ENCODE measurements at regions not wholly inside any gene's neighbourhood (a gene's known extent, or its start where the extent isn't known, plus 50 kb on each side); places are given as distances from the start of the nearest gene placed in this dataset.

DNA sequence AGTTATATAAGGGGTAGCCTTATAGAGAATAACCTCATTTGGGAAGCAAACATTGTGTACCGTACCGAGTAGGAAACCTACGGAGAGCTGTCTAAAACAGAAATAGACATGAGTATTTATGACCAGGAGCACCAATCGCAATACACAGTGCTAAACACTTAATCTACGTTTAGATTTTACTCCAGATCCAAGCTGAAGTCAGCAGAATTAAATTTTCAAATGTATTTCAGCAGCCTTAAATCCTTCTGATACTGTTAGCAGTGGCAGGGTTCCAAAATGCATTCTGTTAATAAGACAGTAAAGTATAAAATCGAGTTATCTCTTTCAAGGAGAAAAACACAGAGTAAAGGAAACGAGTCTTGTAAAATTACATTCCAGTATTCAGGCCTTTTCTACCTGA is 118.1 kb upstream of the ZNF521 start:
- H3K79me2 ChIP-seq (replicated peaks; ENCODE audit: insufficient read depth): no peaks in the 10 kb centered on the region
- TF ChIP-seq ZNF331 (CRISPR knock-in tag; IDR thresholded peaks at IDR 0.05; ENCODE audit: low read depth) (no peak), NANOG (IDR thresholded peaks at IDR 0.05; ENCODE audit: borderline replicate concordance) (no peak), STAT1 (IDR thresholded peaks at IDR 0.05; ENCODE audit: unreplicated experiment) (no peak), EZH2 (IDR thresholded peaks at IDR 0.05; ENCODE audit: low read depth, unreplicated experiment) (no peak), CTCF (conservative IDR thresholded peaks at IDR 0.05; ENCODE audit: low read depth in 2 of 2) (no peak), POLR2AphosphoS5 (IDR thresholded peaks at IDR 0.05; ENCODE audit: low read depth) (no peak), CREB1 (CRISPR knock-in tag; IDR thresholded peaks at IDR 0.05; ENCODE audit: low read depth) (no peak), ZNF114 (CRISPR knock-in tag; IDR thresholded peaks at IDR 0.05) (no peak), EZH2phosphoT487 (IDR thresholded peaks at IDR 0.05; ENCODE audit: unreplicated experiment) (no peak), JUNB (IDR thresholded peaks at IDR 0.05; ENCODE audit: unreplicated experiment) (no peak)
- TF ChIP-seq, protein P1, sequence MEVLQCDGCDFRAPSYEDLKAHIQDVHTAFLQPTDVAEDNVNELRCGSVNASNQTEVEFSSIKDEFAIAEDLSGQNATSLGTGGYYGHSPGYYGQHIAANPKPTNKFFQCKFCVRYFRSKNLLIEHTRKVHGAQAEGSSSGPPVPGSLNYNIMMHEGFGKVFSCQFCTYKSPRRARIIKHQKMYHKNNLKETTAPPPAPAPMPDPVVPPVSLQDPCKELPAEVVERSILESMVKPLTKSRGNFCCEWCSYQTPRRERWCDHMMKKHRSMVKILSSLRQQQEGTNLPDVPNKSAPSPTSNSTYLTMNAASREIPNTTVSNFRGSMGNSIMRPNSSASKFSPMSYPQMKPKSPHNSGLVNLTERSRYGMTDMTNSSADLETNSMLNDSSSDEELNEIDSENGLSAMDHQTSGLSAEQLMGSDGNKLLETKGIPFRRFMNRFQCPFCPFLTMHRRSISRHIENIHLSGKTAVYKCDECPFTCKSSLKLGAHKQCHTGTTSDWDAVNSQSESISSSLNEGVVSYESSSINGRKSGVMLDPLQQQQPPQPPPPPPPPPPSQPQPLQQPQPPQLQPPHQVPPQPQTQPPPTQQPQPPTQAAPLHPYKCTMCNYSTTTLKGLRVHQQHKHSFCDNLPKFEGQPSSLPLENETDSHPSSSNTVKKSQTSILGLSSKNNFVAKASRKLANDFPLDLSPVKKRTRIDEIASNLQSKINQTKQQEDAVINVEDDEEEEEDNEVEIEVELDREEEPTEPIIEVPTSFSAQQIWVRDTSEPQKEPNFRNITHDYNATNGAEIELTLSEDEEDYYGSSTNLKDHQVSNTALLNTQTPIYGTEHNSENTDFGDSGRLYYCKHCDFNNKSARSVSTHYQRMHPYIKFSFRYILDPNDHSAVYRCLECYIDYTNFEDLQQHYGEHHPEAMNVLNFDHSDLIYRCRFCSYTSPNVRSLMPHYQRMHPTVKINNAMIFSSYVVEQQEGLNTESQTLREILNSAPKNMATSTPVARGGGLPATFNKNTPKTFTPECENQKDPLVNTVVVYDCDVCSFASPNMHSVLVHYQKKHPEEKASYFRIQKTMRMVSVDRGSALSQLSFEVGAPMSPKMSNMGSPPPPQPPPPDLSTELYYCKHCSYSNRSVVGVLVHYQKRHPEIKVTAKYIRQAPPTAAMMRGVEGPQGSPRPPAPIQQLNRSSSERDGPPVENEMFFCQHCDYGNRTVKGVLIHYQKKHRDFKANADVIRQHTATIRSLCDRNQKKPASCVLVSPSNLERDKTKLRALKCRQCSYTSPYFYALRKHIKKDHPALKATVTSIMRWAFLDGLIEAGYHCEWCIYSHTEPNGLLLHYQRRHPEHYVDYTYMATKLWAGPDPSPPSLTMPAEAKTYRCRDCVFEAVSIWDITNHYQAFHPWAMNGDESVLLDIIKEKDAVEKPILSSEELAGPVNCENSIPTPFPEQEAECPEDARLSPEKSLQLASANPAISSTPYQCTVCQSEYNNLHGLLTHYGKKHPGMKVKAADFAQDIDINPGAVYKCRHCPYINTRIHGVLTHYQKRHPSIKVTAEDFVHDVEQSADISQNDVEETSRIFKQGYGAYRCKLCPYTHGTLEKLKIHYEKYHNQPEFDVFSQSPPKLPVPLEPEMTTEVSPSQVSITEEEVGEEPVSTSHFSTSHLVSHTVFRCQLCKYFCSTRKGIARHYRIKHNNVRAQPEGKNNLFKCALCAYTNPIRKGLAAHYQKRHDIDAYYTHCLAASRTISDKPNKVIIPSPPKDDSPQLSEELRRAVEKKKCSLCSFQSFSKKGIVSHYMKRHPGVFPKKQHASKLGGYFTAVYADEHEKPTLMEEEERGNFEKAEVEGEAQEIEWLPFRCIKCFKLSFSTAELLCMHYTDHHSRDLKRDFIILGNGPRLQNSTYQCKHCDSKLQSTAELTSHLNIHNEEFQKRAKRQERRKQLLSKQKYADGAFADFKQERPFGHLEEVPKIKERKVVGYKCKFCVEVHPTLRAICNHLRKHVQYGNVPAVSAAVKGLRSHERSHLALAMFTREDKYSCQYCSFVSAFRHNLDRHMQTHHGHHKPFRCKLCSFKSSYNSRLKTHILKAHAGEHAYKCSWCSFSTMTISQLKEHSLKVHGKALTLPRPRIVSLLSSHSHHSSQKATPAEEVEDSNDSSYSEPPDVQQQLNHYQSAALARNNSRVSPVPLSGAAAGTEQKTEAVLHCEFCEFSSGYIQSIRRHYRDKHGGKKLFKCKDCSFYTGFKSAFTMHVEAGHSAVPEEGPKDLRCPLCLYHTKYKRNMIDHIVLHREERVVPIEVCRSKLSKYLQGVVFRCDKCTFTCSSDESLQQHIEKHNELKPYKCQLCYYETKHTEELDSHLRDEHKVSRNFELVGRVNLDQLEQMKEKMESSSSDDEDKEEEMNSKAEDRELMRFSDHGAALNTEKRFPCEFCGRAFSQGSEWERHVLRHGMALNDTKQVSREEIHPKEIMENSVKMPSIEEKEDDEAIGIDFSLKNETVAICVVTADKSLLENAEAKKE (CRISPR knock-in tag; IDR thresholded peaks at IDR 0.05): no peak
- TF ChIP-seq, protein P2, sequence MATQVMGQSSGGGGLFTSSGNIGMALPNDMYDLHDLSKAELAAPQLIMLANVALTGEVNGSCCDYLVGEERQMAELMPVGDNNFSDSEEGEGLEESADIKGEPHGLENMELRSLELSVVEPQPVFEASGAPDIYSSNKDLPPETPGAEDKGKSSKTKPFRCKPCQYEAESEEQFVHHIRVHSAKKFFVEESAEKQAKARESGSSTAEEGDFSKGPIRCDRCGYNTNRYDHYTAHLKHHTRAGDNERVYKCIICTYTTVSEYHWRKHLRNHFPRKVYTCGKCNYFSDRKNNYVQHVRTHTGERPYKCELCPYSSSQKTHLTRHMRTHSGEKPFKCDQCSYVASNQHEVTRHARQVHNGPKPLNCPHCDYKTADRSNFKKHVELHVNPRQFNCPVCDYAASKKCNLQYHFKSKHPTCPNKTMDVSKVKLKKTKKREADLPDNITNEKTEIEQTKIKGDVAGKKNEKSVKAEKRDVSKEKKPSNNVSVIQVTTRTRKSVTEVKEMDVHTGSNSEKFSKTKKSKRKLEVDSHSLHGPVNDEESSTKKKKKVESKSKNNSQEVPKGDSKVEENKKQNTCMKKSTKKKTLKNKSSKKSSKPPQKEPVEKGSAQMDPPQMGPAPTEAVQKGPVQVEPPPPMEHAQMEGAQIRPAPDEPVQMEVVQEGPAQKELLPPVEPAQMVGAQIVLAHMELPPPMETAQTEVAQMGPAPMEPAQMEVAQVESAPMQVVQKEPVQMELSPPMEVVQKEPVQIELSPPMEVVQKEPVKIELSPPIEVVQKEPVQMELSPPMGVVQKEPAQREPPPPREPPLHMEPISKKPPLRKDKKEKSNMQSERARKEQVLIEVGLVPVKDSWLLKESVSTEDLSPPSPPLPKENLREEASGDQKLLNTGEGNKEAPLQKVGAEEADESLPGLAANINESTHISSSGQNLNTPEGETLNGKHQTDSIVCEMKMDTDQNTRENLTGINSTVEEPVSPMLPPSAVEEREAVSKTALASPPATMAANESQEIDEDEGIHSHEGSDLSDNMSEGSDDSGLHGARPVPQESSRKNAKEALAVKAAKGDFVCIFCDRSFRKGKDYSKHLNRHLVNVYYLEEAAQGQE (IDR thresholded peaks at IDR 0.05; ENCODE audit: unreplicated experiment): no peak
- TF ChIP-seq, protein P3, sequence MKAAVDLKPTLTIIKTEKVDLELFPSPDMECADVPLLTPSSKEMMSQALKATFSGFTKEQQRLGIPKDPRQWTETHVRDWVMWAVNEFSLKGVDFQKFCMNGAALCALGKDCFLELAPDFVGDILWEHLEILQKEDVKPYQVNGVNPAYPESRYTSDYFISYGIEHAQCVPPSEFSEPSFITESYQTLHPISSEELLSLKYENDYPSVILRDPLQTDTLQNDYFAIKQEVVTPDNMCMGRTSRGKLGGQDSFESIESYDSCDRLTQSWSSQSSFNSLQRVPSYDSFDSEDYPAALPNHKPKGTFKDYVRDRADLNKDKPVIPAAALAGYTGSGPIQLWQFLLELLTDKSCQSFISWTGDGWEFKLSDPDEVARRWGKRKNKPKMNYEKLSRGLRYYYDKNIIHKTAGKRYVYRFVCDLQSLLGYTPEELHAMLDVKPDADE (IDR thresholded peaks at IDR 0.05): no peak
- peaks cover 23% of the 10 kb centered on the region for H3K4me1 Mint-ChIP-seq
- H3K9me3 Mint-ChIP-seq: no peaks in the 10 kb centered on the region; the same call in 2 of the 3 replicates
- no peaks in the 10 kb centered on the region for H3F3A ChIP-seq (replicated peaks; ENCODE audit: low read depth)
- H3K4me3 Mint-ChIP-seq: no peak overlapping the region
- no peaks in the 10 kb centered on the region for H3K9me2 ChIP-seq (ENCODE audit: insufficient read depth)
- H3K4me1 ChIP-seq (ENCODE audit: insufficient read depth): peaks cover 15% of the 10 kb centered on the region
- peaks cover 2% of the 10 kb centered on the region for H3K27me3 Mint-ChIP-seq (ENCODE audit: insufficient read depth, low read depth, poor library complexity)
- H2AFZ ChIP-seq: no peak overlapping the region
- no peaks in the 10 kb centered on the region for H3K27me3 ChIP-seq (ENCODE audit: insufficient read depth)
- no peak overlapping the region for H3K4me3 ChIP-seq
- H3K4me2 ChIP-seq: no peak overlapping the region
- DNase-seq (ENCODE audit: low spot score): no peak
- ATAC-seq: no peak
- no peaks in the 10 kb centered on the region for H4K20me1 ChIP-seq (replicated peaks; ENCODE audit: insufficient read depth)
- H3K36me3 ChIP-seq (ENCODE audit: insufficient read depth): no peaks in the 10 kb centered on the region
- H3K36me3 Mint-ChIP-seq (ENCODE audit: low read depth): no peaks in the 10 kb centered on the region
- no peak overlapping the region for H3K27ac ChIP-seq (ENCODE audit: low read depth)
- no peak overlapping the region for H3K27ac Mint-ChIP-seq

All from GM23338 (cell line).